HG03175 (cell line): ENCODE measurements at regions not wholly inside any gene's neighbourhood (a gene's known extent, or its start where the extent isn't known, plus 50 kb on each side); places are given as distances from the start of the nearest gene placed in this dataset.

ENCODE experiments used
- ATAC-seq: cut with Tn5 transposase; IDR thresholded peaks from one replicate; pipeline ENCODE4 v1.9.1; 2021; ENCODE audit warnings: mild to moderate bottlenecking, moderate library complexity; ENCODE audit not compliant: unreplicated experiment

DNA sequence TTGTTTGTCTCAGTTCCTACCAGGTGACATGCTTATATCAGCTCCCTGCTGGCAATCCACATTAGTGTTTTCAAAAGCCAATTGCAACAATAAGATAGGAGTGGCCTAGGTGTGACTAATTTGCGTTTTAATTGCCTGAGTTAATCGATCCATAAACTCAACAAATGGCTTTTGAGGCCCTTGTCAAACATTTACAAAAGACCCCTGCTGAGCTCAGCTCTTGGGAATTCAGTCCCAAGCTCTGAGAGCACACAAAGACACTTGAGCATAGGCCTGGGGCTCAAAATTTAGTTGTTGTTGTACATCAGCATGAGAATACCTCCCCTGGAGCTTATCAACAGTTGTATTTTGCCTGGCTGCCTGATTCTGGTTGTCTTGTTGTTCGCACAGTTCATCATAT is 1134.4 kb upstream of the TSPY4 start:
- no peak for ATAC-seq

DNA sequence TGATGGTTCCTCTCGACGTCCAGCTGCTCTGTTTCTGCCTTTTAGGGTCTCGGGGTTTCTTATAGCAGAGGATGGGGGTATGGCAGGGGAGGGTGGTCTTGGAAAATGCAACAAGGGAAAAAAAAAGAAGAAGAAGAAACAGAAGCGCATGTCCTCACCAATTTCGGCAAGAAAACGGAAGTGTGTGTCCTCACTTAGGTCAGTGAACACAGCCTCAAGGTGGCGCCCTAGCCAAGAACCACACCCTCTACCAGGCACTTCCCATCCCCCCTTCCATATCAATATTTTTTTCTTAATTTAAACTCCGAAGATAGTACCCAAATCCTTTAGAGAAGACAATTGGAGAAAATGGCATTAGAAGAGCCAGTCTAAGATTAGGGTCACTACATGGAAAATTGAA is 1096.1 kb upstream of the TSPY4 start:
- no peak for ATAC-seq

DNA sequence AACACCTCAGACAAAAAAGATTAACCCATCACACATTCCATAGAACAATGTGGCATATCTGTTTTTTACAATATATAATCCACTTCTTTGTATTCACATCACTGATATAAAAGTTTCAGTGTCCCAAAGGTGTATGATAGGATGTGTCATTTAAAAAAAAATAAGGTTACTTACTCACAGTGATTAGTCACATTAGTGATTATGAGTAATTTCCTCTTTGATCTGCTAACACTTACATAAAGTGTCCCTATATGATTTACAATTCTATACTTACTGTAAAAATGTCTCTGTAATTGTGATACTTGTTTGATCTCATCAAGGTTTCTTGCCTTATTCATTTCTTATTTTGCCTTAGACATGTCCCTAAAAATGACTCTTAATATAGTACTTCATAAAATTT is 1063.5 kb upstream of the TSPY4 start:
- no peak for ATAC-seq

DNA sequence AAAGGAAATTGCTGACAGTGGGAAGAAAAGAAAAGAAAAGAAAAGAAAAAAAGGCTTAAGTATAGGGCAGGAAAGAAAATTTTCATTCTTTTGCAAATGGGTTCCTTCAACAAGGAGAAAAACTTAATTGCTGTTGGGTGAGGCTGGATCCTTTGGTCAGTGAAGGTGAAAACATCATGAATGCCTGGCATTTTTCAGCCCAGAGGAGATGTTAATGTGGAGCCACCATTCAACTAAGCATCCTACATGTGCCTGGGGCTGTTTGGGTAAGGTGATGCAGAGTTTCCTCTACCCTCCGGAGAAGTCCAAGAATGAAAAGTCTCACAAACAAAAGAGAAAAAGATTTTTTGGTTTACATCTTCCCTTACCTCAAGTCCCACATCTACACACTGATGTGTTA is 1032.2 kb upstream of the TSPY4 start:
- ATAC-seq: no peak

DNA sequence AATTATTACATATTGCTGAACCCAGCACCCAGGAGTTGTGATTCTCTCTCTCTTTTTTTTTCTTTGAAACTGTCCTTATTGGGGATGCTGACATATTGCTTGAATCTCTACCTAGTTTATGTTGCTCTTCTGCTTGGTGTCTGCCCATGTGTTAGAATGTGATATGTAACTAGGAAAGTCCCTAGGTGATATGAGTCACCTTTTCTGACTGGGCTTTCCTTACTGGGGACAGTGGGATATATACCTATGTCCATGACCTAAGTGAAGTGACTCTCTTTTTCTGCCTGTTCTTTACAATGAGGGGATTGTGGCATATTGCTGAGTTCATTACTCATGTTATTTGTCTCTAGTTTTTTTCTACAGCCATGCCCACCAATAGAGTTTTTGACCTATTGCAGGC is 1013.2 kb upstream of the TSPY4 start:
- no peak for ATAC-seq

DNA sequence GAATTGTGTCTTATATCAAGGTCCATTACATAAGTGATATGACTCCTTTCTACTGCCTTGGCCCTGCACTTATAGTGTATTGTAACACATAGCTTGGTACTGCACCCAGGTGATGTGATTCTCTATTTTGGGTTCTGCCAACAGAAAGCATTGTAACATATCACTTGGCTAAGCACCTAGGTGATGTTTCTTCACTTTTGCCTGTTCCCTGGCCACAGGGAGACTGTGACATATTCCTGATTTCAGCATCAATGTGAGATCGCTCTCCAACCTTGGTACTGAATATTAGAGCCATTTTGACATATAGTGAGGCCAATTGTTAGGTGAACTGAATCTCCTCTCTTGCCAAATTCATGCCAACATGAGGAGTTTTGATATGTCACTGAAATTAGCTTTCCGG is 1010.3 kb upstream of the TSPY4 start:
- no peak for ATAC-seq

DNA sequence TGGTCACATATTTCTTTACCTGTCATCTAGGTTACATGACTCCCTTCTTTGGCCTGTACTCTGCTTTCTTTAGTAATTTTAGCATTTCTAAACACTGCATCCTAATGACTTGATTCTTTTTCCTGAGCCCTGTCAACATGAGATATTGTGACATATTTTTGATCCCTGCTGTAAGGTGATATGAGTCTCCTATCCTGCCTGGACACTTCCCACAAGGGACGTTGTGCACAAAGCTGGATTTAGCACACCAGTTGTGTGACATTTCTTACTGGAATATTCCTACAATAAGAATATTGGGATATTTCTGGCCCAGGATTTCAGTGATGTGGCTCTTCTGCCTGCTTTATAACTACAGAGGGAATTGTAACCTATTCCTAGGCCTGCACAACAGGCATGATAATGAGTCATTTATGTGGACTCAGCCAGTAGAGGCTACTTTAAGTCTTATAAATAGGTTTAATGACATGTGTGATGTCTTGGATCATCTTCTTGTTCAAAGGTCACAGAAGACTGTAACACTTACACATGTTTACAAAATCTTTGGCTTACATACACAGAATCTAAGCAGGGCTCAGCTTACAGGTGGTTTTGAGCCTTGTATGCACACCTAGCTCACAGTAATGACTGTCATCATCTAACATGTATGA is 1009.4 kb upstream of the TSPY4 start:
- ATAC-seq: no peak

DNA sequence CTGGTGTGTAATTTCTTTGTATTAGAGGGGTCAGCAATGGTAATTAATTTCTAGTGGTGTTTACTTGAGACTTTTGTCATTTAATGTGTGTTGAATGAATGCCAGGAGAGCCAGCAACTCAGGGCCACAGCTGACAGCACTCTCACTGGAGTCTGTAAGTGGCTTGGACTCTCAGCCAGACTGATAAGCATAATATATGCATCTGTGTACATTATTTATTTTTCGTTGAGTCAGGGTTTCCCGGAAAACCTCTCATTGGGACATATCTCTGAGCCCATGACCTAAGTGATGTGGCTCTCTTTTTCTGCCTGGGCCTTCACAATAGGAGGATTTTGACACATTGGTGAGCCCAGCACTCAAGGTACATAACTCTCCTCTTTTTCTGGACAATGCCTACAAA is 1007.8 kb upstream of the TSPY4 start:
- ATAC-seq: no peak

DNA sequence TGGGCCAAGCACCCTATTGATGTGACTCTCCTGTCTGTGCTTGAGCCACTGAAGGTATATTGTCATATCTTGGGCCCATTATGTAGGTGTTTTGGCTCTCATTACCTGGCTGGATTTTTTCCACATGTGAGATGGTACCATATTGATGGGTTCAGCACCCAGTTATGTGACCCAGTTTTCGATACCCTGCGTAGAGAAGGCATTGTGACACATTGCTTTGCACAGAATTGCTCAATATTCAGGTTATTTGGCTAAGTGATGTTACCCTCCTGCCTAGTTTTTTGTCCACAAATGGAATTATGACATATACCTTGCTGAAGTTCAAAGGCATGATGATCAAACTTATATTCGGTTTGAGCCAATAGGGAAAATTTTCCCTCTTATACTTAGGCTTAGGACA is 1007.3 kb upstream of the TSPY4 start:
- no peak for ATAC-seq

DNA sequence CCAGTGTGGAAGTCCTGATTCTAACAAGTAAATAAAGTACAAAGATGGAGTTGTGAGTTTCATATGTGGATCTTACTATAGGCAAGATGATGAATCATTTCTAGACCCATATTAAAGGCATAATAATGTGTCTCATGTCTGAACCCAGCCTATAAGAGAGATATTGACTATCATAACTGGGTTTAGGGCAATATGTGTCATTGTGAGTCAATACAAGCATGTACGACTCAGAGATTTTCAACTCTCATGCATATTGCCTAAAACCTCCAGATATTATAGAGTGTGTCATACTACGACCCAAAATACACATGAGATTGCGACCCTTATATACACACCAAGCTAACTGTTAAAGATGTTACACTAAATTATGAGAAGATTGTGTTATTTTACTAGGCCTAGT is 1003.9 kb upstream of the TSPY4 start:
- ATAC-seq: no peak

DNA sequence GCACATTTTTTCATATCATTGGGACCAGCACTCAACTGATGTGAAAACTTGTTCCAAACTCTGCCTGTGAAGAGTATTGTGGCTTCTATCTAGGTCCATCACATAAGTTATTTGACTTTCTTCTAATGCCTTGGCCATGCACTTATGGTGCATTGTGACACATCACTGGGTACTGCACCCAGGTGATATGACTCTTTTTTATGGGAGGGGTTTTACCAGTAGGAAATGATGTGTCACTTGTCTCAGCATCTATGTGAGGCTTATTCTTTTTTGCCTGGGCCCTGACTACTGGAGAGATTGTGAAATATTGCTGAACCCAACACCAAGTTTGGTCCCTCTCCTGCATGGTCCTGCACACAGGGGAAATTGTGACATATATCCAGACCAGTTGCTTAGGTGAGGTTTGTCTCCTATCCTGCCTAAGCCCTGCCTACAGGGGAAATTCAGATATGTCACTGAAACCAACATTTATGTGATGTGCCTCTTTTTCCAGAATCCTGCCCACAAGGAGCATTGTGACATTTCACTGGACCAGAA is 1001.9 kb upstream of the TSPY4 start:
- no peak for ATAC-seq

DNA sequence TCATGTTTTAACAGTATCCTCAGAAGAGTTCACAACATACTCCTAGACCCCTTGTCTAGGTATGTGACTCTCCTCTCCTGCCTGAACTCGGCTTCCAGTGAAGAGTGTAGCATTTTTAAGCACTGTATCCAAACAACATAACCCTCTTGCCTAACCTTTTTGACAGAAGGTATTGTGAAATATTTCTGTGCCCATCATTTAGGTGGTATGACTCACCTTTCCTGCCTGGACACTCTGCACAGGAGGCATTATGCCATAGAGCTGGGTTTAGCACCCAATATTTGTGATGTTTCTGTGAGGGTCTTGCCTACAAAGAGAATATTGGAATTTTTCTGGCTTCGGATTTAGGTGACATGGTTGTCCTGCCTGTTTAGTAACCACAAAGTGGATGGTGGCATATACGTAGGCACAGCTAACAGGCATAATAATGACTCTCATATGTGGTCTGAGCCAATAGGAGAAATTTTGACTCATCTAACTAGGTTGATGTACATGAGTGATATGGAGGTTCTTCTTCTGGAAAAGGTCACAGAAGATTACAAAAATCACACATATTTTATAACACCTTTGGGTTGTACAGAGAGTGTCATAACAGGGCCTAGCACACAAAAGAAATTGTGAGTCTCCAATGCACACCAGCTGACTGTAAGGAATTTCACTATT is 1001.0 kb upstream of the TSPY4 start:
- ATAC-seq: no peak

DNA sequence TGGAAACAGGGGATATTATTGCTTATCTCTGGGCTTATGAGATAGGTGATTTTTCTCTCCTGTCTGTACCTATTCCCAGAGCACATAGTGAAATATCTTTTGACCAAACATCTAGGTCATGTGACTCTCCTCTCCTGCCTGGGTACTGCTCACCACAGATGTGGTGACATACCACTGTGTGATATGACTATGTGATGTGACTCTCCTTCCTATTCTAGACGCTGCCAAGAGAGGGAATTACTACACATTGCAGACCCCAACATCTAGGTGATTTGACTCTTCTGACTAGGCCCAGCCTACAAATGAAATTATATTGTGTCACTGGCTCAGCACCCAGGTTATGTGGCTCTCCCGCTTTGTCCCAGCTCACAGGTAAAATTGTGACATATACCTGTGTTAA is 996.3 kb upstream of the TSPY4 start:
- no peak for ATAC-seq

DNA sequence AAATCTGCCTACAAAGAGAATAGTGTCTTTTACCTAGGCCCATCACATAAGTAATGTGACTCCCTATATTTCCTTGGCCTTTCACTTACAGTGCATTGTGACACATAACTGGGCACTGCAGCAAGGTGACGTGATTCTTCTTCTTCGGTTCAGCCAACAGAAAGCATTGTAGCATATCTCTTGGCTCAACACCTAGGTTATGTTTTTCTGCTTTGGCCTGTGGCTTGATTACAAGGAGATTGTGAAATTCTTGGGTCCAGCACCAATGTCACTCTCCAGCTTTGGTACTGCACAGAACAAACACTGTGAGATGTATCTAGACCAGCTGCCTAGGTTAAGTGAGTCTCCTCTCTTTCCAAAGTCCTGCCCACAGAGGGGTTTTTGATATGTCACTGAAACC is 995.1 kb upstream of the TSPY4 start:
- ATAC-seq: no peak

DNA sequence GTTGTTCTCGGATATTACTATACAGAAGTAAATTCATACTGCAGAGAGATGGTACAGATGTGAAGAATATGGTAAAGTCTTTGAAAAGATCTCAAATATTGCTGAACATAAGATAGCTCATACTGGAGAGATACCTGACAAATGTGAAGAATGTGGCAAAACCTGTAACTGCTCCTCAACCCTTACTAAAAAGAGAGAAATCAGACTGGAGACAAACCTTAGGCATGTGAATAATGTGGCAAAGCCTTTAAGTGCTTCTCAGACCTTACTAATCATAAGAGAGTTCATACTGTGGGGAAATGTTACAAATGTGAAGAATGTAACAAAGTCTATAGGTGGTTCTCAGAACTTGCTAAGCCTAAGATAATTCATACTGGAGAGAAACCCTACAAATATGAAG is 986.0 kb upstream of the TSPY4 start:
- no peak for ATAC-seq

DNA sequence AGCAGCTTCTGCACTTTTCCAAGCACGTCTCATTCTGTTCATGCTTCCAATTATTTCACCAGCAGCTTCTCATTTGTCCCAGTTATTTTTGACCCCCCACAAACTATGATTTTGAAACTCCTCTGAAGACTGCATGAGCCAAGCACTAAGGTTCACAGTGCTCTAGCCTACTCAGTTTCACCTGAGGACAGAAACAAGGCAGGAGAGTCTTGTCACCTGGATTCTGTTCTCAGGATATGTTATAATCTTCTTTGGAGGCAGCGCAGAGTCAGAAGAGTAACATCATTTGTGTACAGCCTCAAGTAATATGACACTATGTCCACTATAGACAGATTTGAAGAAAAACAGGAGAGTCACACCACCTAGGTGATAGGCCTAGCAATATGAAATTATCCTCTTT is 985.1 kb upstream of the TSPY4 start:
- ATAC-seq: no peak

DNA sequence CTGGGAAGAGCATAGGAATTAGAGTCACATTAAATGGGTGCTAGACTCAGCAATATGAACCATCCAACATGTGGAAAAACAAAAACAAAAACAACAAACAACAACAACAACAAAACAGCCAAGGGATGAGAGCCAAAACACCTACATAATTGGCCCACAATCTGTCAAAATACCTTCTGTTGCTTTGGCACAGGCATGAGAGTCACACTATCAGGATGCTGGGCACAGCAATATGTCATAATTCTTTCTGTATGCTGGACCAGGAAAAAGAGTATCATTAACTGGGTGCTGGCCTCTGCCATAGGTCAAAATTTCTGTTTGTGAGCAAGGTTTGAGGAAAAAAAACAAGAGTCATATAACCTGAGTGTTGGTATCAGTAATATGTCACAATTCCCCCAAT is 979.1 kb upstream of the TSPY4 start:
- ATAC-seq: no peak

DNA sequence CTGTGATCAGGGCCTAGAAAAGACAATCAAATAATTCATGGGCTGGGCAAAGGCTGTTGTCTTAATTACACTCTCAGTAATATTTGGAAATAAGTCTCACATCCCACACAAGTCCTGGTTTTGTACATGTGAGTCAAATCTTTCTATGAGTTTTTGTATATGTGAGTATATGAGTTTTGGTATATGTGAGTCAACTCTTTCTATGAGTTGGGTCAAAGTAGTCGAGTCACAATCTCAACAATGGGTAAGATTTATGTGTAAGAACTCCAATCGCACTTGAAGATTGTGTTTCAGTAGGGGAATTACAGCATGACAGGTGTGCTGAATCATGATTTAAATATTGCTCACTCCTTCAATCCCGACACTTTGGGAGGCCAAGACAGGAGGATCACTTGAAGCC is 975.5 kb upstream of the TSPY4 start:
- no peak for ATAC-seq

DNA sequence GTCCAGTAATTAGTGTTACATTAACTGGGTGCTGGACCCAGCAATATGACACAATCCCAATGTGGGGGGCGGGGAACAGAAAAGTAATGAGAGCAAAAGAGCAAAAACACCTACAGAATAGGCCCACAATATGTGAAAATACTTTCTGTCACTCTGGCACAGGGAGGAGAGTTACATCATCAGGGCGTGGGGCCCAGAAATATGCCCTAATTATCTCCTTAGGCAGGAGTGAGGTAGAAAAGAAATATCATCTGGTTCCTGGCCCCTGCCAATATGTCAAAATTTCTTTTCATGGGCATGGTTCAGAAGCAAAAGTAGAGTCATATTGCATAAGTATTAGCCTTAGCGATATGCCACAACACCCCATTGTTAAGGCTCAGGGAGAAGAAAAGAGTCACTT is 959.8 kb upstream of the TSPY4 start:
- ATAC-seq: no peak

DNA sequence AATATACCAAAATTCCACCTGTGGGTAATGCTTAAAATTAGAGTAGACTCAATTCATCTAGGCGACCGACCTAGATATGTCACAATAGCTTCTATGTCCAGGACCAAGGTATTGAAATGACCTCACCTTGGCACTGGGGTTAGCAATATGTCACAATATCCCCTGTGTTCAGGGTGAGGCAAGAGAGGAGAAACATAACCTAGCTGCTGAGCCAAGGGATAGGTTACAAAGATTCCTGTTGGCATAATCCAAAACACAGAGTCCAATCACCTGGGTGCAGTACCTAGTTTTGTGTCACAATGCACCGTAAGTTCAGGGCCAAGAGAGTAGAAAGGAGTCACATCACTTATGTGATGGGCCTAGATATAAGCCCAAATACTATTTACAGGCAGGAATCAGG is 957.5 kb upstream of the TSPY4 start:
- ATAC-seq: no peak

DNA sequence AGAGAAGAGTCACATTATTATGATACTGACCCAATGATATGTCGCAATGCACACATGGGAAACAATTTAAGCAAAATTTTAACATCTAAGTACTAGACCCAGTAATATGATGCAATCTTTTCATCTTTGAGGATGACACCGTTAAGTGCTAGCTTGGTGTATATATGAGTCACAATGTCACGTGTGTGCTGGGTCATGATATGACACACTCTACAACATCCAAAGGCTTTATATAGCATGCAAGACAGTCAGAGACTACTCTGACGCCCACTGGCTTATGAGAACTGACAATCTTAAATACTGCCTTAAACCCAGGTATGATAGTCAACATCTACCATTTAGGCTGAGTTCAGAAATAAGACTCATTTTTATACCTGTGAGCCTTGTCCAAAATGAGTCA is 955.8 kb upstream of the TSPY4 start:
- ATAC-seq: no peak

DNA sequence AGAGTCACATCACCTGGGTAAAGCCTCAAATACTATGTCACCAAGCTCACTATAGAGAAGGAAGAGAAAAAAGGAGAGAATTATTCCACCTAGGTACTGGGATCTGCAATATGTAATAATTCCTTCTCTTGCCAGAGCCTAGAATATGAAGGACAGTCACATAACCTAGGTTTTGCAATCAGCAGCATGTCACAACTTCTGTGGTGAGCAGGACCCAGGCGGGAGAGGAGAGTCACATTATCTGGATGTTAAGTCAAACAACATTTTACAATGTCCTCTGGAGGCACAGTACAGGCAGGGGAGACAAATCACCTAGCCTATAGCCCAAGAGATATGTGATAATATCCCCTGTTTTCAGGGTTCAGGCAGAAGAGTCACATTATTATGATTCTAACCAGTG is 951.2 kb upstream of the TSPY4 start:
- ATAC-seq: no peak

DNA sequence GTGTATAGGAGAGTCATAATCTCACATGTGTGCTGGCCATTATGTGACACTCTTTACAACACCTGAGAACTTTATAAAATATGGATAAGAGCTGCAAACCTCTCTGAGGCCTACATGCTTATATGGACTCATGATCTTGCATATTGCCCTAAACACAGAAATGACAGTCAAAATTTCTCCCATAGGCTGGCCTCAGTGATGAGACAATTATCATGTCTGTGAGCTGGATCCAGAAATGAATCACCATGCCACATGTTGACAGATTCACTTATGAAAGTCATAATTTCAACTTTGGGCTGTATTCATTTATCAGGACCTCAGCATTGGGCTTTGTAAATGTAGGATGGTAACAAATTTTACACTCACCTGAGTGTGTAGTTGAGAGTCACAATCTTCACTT is 948.8 kb upstream of the TSPY4 start:
- ATAC-seq: no peak
